GM21423 (cell line): ENCODE measurements at regions not wholly inside any gene's neighbourhood (a gene's known extent, or its start where the extent isn't known, plus 50 kb on each side); places are given as distances from the start of the nearest gene placed in this dataset.

ENCODE experiments used
- ATAC-seq: cut with Tn5 transposase; IDR thresholded peaks from one replicate; pipeline ENCODE4 v1.9.1; 2021; ENCODE audit warnings: mild to moderate bottlenecking, moderate library complexity; ENCODE audit not compliant: unreplicated experiment

DNA sequence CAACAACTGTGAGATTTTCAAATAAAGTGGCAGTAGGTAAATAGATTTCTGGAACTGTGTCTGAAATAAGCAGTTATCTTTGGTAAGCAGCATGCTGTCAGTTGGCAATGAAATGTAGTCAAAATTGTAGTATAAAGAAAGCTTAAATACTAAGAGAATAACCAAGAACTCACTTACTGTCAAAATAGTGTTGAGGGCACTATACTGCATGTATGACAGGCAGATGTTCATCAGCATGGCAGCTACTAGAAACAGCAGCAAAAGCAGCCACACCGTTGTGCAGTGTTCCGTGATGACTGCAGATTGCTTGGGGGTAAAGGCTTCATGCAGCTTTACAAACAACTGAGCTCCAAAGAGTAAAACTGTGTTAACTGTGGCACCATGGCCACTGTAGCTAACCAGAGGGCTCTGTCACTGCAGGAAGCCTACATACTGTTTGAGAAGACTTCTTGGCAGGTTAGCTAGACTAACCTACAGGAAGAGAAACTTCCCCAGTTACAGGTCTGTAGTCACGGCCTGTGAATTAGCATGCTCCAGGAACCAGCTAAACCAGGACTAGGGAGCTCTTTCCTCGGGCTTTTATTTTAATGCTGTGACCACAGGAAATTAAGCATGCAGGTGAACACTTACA is 459.7 kb downstream of the TBL1XR1 start:
- ATAC-seq, result no peak

DNA sequence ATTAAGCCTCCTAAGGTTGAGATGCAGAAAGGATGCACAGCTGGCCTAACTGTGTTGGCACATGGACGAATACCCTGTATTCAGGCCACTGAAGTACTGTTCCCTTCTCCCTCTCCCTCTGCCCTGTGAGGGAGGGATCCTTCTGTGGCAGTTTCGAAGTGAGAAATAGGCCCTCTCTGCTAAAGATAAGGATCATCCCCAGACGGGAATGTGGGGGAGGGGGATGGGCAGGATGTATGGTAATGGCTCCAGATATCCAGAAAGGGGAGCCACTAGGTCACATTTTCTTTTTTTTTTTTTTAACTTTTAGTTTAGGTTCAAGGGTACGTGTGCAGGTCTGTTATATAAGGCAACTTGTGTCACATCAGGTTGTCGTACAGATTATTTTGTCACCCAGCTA is 463.1 kb downstream of the TBL1XR1 start:
- no peak for ATAC-seq

DNA sequence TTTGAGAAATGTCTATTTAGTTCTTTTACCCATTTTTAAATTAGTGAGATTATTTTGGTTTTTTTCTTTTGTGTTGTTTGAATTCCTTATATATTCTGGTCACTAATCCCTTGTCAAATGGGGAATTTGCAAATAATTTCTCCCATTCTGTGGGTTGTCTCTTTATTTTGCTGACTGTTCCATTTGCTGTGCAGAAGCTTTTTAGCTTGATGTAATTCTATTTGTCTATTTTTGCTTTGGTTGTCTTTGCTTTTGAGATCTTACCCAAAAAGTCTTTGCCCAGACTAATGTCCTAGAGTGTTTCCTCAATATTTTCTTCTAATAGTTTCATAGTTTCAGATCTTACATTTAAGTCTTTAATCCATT is 472.9 kb downstream of the TBL1XR1 start:
- ATAC-seq, result no peak

DNA sequence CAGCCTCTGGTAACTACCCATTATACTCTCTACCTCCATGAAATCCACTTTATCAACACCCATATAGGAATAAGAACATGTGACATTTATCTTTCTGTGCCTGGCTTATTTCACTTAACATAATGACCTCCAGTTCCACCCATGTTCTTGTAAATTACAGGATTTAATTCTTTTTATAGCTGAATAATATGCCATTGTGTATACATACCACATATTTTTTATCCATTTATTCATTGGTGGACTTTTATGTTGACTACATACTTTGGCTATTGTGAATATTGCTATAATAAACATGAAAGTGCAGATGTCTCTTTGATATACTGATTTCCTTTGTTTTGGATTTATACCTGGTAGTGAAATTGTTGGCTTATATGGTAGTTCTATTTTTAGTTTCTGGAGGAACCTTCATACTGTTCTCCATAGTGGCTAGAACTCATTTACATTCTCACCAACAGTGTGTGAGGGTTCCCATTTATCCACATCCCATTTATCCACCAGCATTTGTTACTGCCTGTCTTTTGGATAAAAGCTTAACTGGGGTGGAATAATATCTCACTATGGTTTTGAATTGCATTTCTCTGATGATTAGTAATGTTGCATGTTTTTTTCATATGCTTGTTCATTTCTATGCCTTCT is 473.4 kb downstream of the TBL1XR1 start:
- no peak for ATAC-seq

DNA sequence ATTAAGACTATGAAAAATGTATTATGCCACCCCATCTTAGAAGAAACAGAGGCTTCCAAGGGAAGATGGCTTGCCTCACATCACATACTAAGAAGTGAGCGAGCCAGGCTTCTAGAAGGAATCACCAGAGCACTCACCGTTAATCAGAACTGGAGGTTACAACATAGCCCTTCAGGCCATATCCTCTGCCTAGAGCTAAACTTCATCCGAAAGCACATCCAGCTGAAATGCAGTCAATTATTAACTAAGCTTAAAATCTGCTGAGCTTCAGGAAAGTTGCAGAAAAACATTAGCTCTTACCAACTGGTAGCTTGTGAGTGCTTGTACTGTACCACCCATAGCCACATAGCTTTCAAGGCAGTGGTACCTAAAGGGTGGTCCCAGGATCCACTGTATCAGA is 483.2 kb downstream of the TBL1XR1 start:
- no peak for ATAC-seq

DNA sequence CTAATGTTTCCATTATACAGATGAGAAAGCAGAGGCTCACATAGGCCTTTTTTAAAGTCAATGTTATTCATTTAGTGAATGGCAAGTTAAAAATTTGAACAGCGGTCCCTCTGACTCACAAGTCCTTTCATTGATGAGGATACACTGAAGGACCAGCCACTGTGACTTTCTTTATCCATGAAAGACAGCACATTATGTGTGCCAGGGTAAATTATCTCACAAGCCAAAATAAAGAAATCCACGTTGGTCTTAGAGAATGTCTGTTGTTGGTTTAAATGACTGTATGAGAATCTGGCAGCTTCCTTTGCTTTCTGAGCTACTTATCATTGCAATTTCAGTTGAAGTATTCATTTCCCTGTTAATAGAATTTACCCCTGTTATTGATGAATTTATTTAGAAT is 485.1 kb downstream of the TBL1XR1 start:
- no peak for ATAC-seq

DNA sequence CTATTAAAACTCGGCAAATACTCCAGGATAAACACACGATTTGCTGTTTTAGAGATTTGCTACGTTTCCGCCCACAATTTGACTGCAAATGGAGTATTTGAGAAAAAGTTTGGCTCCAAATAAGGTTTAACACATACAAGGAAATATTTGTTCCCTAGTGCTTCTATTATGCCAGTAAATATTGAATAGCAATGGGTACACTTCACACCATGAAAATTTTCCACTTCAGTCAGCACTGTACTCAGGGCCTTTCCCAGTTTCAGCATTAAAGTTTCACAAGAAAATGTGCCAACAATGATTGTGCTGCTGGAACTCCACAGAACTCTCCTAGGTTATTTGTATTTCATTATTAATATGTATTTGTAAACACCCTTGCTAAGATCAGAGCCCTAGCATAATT is 498.0 kb downstream of the TBL1XR1 start:
- ATAC-seq, result no peak

DNA sequence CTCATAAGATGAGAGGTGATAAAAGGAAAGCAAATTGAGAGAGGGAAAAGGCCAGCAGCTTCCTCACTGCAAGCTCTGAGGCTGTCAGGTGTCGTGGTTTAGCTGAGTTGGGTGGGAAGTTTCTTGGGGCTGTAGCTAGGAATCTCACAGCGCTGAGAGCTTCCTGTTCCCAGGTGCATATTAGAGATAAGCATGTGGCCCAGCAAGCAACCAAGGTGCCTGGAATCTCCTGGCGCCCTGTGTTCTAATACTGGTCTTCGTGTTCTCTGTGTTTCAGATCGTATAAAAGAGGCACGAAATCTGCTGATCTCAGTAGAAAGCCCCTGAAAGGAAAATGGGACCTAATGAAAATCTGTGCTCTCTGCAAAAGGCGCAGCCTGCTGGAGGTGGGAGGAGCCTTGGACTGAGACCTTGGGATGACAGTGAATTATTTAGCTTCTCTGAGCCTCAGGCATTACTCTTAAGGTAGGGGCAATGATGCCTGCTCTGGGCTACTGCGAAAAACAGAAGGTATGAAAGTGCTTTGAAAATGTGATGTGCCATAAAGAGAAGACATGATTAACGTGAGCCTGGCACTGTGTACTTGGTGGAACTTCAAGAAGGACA is 499.9 kb downstream of the TBL1XR1 start:
- ATAC-seq, result no peak

DNA sequence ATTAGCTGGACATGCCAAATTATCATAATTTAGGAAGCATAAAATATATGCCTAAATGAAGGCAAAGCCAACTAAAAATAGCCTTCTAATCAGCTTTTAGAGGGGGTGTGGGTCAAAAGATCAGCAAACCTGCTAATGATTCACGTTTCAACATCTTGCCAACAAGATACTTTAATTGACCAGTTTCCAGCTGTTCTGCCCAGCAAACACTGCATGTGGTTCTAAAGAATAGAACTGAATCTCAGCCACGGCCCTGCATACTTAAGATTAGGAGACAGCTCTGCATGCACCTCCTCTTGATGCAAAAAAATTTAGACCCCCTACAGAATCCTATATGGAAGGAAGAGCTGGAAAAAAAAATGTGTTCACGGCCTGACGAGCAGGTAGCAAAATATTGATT is 500.5 kb downstream of the TBL1XR1 start:
- no peak for ATAC-seq

DNA sequence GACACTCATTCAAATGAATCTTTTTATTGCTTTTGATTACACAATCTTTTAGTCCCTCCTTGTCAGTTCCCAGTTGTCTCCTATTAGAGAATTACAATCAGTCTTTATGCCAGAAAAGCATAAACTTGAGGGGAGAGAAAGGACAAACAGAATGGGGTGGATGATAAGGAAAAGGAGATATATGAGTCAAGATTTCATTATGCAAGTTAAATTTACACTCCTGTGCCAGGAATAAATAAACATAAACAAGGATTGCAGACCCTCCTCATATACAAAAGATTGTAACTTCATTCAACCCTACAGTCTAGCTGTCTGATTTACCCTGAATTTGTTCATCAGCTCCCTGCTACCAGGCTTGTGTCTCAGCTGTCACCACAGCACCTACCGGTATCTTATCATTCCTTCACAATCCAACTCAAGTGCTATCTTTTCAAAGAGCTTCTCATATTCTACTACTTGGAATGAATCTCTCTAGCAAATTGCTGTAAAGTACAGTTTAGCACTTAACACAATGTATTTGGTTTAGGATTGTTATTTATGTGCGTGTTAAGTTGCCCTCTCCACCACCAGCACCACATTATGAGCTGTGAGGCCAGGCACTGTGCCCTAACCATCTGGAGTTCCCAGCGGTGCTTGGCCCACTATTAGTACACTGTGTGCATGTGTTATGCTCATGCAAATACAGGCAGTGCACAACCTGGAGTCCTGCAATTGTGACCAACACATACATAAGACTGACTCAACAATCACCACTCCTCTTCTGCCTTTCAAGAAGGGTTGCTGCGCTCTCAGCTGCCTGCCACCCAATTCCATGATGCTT is 504.1 kb downstream of the TBL1XR1 start:
- no peak for ATAC-seq

DNA sequence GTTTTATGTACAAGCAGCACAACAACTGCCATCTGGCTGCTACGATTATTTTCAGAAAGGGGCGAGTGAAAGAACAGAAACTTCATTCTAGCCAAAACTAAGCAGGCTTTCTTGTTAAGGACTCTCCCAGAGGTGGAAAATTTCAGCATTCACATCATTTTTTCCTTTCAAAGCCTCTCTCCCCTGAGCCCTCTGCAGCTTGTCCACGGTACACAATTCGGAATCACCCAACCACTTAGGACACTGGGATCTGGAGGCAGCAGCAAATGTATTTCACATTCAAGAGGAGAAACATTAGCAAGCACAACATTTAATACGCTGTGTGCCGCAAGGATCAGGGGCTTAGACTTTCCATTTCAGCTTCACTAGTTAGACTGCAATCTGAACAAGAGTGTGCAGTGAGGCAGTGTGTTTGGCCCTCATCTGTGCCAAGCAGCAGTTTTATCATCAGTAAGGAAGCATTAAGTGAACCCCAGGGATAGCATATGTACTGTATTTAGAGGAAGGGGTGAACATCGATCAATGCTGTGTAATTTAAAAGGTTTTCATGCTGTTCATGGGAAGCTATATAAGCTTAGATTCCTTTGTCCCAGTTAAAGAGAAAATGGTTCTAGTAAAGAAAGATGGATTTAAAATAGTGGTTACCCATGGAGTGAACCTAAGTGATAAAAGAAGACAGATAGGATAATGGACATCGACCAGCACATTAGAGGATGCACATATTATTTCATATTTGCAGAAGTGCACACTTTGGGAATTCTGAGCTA is 504.9 kb downstream of the TBL1XR1 start:
- ATAC-seq, result no peak

DNA sequence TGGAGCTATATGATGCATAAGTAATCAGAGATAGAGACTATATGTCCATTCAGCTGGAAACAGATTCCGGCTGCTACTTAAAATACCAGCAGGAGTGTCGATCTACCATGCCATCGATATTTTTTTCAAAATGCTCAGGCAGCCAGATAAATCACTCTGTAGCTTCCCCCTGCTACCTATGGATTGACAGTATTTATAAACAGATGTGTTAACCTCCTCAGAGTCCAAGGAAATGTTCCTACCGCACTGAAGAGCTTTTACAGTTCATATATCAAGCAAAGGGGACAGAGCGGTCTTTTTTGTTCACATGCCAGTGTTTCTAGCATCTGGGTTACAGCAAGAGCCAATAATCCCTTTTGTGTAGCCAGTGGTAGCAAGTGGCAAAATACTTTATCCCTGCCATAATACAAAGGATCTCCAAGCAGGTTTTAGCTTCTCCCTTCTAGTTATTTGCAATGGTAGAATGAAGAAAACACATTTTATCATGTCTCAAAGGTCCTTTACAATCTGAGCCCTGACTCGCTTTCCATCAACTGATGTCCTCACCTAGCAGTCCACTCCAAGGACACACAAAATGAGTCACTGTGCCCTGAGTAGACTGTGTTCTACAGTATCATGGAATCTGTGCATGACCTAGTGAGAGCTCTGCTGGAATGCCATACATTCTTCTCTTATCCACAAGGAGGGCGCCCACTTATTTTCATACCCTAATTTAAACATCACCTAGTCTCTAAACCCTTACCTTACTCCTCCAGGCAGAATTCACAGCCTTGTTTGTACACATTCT is 507.0 kb downstream of the TBL1XR1 start:
- ATAC-seq, result no peak

DNA sequence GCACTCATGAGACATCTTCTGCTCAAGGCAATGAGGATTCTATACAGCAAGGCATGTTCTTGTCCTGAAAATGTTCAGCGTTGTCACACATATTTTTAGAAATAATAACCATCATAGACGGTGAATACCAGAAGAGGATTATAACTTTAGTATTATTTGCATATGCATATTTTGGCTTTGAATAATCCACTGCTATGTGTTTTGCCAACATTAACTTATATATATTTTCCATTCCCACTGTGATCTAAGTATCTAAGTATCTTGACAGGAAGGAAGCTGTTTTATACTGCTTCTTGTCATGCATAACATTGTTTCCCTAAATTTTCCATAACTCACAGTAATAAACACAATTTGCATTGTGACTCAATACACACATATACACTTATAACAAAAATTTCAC is 509.5 kb downstream of the TBL1XR1 start:
- no peak for ATAC-seq

DNA sequence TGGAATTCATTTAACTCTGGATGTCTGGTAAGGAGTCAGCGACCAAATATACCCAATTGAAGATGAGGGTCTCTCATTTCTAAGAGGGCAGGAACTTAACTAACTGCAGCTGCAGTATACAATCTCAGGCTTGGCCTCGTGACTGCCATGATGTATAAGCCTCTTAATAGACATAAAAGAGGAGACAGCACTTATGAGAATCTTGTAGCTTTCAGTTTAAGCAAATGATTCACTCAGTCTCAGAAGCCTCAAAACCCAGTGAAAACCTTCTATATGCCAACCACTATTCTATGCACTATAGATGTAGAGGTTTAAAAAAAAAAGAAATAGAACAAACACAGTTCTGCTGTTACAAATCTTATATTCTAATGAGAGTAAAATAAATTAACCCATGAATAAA is 513.9 kb downstream of the TBL1XR1 start:
- ATAC-seq, result no peak

DNA sequence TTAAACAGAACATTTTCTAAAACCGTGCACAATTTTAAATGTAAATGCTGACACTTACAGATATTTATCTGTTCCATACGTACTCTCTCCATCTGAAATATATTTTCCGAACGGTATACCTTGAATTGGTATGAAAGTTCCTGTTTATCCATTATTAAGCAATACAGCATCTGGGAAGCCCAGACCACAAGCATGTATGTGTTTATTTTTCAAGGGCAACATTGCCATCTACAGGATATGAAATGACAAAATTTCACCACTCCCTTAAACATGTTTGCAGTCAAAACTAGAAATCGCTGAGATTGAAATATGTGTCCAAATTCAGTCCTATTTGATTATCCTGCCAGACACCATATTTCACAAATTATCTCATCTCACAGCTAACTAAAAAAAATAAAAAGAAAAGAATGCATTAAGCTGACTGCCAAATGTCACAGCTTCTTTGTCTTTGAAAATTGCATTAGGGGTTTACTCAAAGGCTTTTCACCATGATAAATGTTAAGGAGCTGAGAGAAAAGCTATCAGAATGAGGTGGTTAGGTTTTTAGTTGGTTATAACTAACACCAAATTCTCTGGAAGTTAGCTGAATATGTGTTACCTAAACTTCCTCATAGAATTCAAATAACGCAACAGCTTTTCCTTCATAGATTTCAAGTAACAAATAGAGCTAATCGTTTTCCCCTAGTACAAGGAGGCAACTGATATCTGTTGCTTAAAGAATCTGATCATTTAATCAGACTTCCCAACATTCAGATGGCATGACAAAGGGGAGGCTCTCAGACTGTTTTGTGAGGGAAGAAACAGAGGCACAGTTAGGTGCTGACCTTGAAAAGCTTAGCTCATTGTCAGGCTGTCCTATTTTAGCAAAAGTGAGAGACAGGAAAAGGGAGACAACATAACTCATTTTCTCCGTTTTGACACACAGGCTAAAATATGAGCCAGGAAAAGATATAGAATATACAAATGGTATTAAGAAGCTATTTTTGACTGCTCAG is 533.1 kb downstream of the TBL1XR1 start:
- no peak for ATAC-seq

DNA sequence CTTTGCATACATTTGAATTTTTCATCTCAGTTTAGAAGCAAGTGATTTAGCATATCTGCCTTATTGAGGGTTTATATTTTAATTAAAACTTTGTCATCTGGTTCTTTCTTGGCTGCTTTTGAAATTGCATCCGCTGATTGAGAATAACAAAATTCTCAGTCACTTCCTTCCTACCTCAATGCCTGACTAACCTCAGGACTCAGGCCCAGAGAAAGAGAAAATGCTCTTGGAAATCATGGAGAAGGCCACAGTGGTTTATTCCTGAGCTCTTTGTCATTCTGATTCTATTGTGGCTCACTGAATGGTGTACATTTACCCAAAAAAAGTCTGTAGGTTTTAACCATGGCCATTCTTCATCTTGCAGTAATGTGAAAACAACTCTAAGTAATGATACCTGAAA is 533.9 kb downstream of the TBL1XR1 start:
- no peak for ATAC-seq

DNA sequence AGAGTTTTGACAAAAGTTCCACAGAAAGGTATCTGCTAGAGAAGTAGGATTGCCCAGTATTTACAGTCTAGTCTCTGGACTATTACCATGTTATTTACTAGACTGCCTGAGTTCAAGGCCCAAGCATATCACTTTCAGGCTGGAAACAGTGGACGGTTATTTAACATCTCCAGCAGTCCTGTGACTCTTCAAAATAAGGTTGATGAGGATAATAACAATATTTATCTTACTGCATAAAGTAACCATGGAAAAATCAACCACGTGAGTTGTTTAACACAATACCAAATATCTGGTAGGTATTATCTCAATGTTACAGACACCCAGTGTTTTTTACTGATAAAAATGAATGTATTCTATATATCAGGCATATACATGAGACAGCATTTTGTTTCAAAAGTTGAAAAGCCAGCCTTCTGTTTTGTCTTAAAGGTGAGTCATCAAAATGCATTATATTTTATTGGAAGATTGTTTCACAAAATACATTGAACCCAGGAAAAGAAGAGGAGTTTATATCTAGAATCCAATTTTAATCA is 535.8 kb downstream of the TBL1XR1 start:
- no peak for ATAC-seq

DNA sequence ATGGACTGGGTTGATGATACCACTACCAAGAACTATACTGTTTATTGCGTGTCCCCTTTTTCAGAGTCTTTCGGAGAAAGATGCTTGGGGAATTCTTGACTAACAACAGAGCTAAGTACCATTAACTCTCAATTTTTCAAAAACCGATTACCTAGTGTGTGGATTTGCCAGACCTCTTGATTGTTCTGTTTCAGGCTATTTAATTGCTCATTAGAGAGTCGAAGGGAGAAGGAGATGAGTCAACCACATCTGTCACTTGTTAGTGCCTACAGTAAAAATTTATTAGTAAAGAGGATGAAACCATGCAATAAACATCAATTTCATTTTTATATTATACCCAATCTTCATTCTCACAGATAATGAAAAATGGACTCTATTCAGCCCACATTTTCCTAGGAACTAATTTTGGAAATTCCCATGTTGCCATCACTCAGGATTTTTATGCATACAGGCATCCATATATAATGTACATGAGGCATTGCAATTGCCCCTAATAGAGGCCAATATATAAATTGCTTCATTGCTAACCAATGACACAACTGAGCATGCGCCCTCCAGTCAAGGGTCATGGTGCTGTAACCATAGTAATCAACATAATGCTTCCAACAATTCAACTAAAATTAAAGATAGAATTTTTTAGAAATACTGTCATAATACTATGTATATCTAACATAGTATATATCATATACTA is 541.7 kb downstream of the TBL1XR1 start:
- ATAC-seq, result no peak
